BJ (cell line): ENCODE measurements at regions not wholly inside any gene's neighbourhood (a gene's known extent, or its start where the extent isn't known, plus 50 kb on each side); places are given as distances from the start of the nearest gene placed in this dataset.

Experiments
- CTCF ChIA-PET: fragments of 350-600 bp; formaldehyde crosslinking; extraction: SDS; loops from one replicate; lab custom pipeline; 2021; ENCODE audit warnings: antibody characterized with exemption, inconsistent platforms; lab: Yijun Ruan, JAX
- POLR2A ChIA-PET: fragments of 300-600 bp; sonication (Branson Sonifier 250); formaldehyde crosslinking; extraction: SDS; loops from one replicate; lab custom pipeline; 2021; ENCODE audit warnings: antibody characterized with exemption; lab: Charles Lee
- DNase-seq: peaks from one replicate; pipeline ENCODE4 v3.0.0-alpha.2; 2011; ENCODE audit warnings: low read depth
- H3K27me3 ChIP-seq: 2 replicates; pipeline ENCODE4 v1.6.0; 2011; ENCODE audit warnings: low read length; ENCODE audit not compliant: control insufficient read depth, insufficient read depth
- H3K36me3 ChIP-seq: 2 replicates; pipeline ENCODE4 v1.5.1; 2011; ENCODE audit warnings: low read length; ENCODE audit not compliant: control insufficient read depth, insufficient read depth
- H3K4me3 ChIP-seq: 2 replicates; pipeline ENCODE4 v1.5.1; 2011; ENCODE audit warnings: low read depth, mild to moderate bottlenecking, control low read depth, low read length
- CTCF ChIP-seq: IDR thresholded peaks from 2 replicates; pipeline ENCODE4 v1.5.1; 2011; ENCODE audit warnings: low read depth, mild to moderate bottlenecking, control low read depth, inconsistent platforms, low read length, moderate library complexity; ENCODE audit not compliant: insufficient read depth

DNA sequence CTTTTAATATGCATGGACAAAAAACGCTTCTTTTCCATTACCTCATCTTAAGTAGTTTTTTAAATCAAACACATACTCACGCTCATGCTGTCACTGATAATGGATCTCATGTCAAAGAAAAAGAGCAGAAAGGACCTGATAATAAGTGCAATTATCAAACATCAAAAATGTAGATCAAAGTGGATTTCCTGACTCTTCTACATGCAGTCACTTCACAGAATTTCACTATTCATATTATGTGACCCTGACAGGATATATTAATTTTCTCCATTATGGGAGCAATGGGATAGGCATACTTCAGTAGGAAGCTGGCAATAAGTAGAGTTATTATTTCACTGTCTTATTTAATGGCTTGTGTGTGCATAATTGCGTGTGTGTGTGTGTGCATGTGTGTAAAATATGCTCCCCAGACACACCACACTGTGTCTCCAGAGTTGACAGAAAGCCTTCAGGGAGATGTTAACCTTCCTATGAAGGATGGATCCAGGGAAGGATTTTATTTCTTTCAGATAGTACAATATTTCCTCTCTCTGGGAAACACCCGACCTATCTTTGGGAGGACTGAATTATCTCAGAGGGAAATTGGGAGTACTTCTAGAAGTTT, 445.2 kb downstream of the SH2D1A start:
- POLR2A ChIA-PET = no interaction called here

GRCh38 chrX:124796989-124797388, 450.6 kb downstream of the SH2D1A start:
- no peak overlapping the region for H3K4me3 ChIP-seq
- POLR2A ChIA-PET = no interaction called here
- no peak for TF ChIP-seq CTCF
- CTCF ChIA-PET = no interaction called here
- H3K27me3 ChIP-seq = no peaks in the 10 kb centered on the region
- no peak for DNase-seq
- no peaks in the 10 kb centered on the region for H3K36me3 ChIP-seq

More for the DNA sequence above, 445.2 kb downstream of the SH2D1A start:
- TF ChIP-seq CTCF = no peak
- Histone ChIP-seq H3K4me3 (no peak overlapping the region), H3K27me3 (no peaks in the 10 kb centered on the region), H3K36me3 (no peaks in the 10 kb centered on the region)
- no peak for DNase-seq
- CTCF ChIA-PET = no interaction called here

DNA sequence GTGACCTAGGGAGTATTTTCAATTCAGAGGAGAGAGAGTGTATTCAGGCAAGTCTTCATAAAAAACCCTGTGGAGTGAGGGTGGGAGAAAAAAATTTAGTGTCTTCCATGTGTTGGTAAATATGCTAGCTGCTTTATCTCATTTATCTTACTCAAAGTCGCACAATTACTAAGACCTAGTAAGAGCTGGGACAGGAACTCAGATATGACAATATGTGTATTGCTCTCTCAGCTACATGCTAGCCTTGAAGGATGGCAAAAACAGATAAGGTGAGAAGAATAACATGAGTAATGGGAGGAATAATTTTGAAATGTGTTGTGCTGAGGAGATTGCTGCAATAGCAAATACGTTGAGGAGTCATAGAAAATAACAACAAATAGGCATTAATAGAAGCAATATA, 458.6 kb downstream of the SH2D1A start:
- no peak for TF ChIP-seq CTCF
- no peak for DNase-seq
- CTCF ChIA-PET = no interaction called here

DNA sequence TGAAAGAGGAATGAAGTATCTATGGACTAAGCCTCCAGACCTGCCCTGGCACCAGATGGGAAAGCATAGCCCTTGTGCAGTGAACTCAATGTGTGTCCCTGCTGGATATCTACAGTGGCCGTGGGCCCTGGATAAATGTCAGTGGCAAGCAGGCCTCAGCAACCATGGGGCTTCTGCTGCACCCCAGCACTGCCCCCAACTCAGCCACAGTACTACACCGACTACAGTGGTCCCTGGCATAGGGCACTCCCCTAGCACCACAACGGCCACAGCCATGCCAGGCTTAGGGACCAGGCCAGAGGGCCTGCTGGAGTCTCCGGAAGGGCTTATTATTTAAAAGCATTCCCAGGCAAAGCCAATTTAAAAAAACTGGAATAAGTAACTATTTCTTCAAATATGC, 459.1 kb downstream of the SH2D1A start:
- POLR2A ChIA-PET = no interaction called here
- CTCF ChIA-PET = no interaction called here

More for the DNA sequence above, 458.6 kb downstream of the SH2D1A start:
- H3K36me3 ChIP-seq = no peaks in the 10 kb centered on the region
- H3K4me3 ChIP-seq = no peak overlapping the region
- POLR2A ChIA-PET = no interaction called here
- H3K27me3 ChIP-seq = no peaks in the 10 kb centered on the region

DNA sequence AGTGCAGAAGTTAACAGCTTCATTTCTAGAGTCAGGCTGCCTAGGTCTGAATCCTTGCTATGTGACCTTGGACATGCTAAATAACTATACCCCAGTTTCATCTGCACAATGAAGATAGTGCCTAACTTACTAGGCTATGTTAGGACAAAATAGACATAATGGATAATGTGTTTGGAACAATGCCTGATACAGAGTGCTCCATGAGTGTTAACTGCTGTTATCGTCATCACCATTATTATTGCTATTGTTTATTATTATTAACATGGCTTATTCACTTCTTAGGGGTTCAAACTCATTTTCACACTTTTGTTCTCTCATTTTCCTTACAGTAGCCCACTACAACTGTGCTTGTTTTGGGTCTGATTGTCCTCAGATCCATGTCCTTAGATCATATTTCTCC, 467.7 kb downstream of the SH2D1A start:
- ChIA-PET POLR2A (no interaction called here), CTCF (no interaction called here)
- Histone ChIP-seq H3K36me3 (no peaks in the 10 kb centered on the region), H3K27me3 (no peaks in the 10 kb centered on the region), H3K4me3 (no peak overlapping the region)
- TF ChIP-seq CTCF = no peak
- DNase-seq = no peak

More for the DNA sequence above, 459.1 kb downstream of the SH2D1A start:
- Histone ChIP-seq H3K4me3 (no peak overlapping the region), H3K27me3 (no peaks in the 10 kb centered on the region), H3K36me3 (no peaks in the 10 kb centered on the region)
- no peak for TF ChIP-seq CTCF
- no peak for DNase-seq
